LNCaP clone FGC (cell line): ENCODE measurements at regions not wholly inside any gene's neighbourhood (a gene's known extent, or its start where the extent isn't known, plus 50 kb on each side); places are given as distances from the start of the nearest gene placed in this dataset.

Experiments used
- DNase-seq: peaks from one replicate; pipeline ENCODE4 v3.0.0-alpha.2; 2011; ENCODE audit warnings: low read depth
- H3K4me3 ChIP-seq: 2 replicates; pipeline ENCODE4 v1.5.1; 2011; ENCODE audit warnings: mild to moderate bottlenecking, low read depth, low read length, control low read depth
- TF ChIP-seq, protein P1 (sequence below): IDR thresholded peaks from 2 replicates; pipeline ENCODE4 v1.5.1; 2012; ENCODE audit warnings: mild to moderate bottlenecking; ENCODE audit not compliant: control insufficient read depth, insufficient read depth; ENCODE audit errors: extremely low read depth

GRCh38 chr12:28601570-28602058, 411.4 kb downstream of the CCDC91 start:
- no peak overlapping the region for H3K4me3 ChIP-seq
- no peak for DNase-seq
- TF ChIP-seq, protein P1, sequence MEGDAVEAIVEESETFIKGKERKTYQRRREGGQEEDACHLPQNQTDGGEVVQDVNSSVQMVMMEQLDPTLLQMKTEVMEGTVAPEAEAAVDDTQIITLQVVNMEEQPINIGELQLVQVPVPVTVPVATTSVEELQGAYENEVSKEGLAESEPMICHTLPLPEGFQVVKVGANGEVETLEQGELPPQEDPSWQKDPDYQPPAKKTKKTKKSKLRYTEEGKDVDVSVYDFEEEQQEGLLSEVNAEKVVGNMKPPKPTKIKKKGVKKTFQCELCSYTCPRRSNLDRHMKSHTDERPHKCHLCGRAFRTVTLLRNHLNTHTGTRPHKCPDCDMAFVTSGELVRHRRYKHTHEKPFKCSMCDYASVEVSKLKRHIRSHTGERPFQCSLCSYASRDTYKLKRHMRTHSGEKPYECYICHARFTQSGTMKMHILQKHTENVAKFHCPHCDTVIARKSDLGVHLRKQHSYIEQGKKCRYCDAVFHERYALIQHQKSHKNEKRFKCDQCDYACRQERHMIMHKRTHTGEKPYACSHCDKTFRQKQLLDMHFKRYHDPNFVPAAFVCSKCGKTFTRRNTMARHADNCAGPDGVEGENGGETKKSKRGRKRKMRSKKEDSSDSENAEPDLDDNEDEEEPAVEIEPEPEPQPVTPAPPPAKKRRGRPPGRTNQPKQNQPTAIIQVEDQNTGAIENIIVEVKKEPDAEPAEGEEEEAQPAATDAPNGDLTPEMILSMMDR = no peak

DNA sequence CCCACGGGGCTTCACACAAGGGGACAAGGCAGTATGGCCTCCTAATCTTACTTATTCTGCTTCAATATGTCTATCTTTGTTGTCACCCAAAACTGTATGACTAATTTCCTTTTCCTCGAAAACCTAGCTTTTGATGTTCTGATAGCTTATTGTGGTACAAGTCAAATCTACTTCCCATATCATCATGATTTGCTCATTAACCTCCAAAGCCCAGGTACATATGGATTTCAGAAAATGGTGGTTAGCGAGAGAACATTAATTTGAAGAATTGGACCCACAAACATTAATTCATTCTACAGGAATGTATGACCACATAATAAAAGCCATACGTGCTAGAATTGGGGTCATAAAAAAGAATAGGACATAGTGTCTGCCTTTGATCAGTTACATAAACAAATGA, 412.5 kb downstream of the CCDC91 start:
- TF ChIP-seq, protein P1 = no peak
- DNase-seq = no peak
- H3K4me3 ChIP-seq = no peak overlapping the region

GRCh38 chr12:28603239-28603638, 413.0 kb downstream of the CCDC91 start:
- H3K4me3 ChIP-seq = no peak overlapping the region
- TF ChIP-seq, protein P1 = no peak
- DNase-seq = no peak

DNA sequence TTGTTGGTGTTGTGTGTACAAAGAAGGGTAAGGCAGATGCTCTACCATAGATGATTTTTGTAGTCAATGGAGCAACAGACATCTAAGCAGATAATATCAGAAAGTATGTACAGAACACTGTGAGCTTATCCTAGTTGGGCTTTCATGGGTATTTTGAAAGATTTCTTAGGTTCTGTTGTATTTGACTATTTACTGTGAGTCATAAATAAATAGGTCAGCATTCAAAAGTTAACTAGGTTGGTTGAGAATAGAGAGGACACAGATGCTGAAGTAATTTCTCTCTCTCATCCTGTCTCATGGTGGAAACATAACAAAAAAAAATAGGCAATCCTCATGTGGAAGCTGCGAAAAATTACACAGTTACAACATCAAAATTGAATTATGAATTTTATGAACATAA, 413.5 kb downstream of the CCDC91 start:
- TF ChIP-seq, protein P1 = no peak
- no peak for DNase-seq
- no peak overlapping the region for H3K4me3 ChIP-seq

DNA sequence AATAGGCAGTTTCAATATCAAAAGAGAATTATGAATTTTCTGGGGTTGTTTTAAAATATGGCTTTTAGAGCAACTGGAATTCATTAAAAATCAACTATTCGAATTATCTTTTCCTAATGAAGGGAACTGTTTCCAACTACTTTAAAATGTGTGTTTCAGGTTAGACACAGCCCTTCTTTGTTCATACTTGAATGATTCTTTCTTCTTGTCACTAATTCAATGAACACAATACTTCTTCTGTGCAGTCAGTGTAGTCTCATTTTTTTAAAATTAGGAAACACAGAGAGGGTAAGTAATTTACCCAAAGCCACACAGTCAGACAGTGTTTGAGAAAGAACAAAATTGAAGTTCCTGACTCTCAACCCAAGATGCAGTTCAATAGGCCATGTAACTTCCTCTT, 414.0 kb downstream of the CCDC91 start:
- DNase-seq = no peak
- TF ChIP-seq, protein P1 = no peak

GRCh38 chr12:28606967-28607557, 416.8 kb downstream of the CCDC91 start:
- TF ChIP-seq, protein P1 = no peak
- no peak overlapping the region for H3K4me3 ChIP-seq
- DNase-seq = no peak

More for the DNA sequence above, 414.0 kb downstream of the CCDC91 start:
- no peak overlapping the region for H3K4me3 ChIP-seq
